VCaP (cell line): ENCODE measurements at regions not wholly inside any gene's neighbourhood (a gene's known extent, or its start where the extent isn't known, plus 50 kb on each side); places are given as distances from the start of the nearest gene placed in this dataset.

Experiments used
- H3K27ac ChIP-seq: fragments of 450-650 bp; 2 replicates; pipeline ENCODE4 v1.5.1; 2017
- CTCF ChIP-seq: fragments of 450-650 bp; conservative IDR thresholded peaks from 2 replicates; pipeline ENCODE4 v1.5.1; 2017; ENCODE audit warnings: mild to moderate bottlenecking, moderate library complexity

- no peak overlapping the region for H3K27ac ChIP-seq
- no peak for TF ChIP-seq CTCF
These were observed 176.2 kb upstream of the DMRT1 start for GRCh38 chr9:665296-665695.

- TF ChIP-seq CTCF, result no peak
These were observed 169.5 kb upstream of the DMRT1 start for GRCh38 chr9:671997-672396.

GRCh38 chr9:672851-673250 is 168.6 kb upstream of the DMRT1 start:
- H3K27ac ChIP-seq, result peak overlapping the region; percentile 53; the same call in 1 of the 2 replicates
- no peak for TF ChIP-seq CTCF

More at GRCh38 chr9:671997-672396, 169.5 kb upstream of the DMRT1 start:
- H3K27ac ChIP-seq, result no peak overlapping the region

- H3K27ac ChIP-seq, result peak overlapping the region; percentile 53
- TF ChIP-seq CTCF, result no peak
These were observed 168.1 kb upstream of the DMRT1 start for GRCh38 chr9:673264-673965.

- peak overlapping the region; percentile 53 for H3K27ac ChIP-seq
- no peak for TF ChIP-seq CTCF
These were observed 167.5 kb upstream of the DMRT1 start for GRCh38 chr9:673966-674526.

GRCh38 chr9:675697-676370 is 165.7 kb upstream of the DMRT1 start:
- H3K27ac ChIP-seq, result no peak overlapping the region
- TF ChIP-seq CTCF, result no peak

- no peak for TF ChIP-seq CTCF
- H3K27ac ChIP-seq, result no peak overlapping the region
These were observed 164.6 kb upstream of the DMRT1 start for GRCh38 chr9:676780-677438.
